Cardiac fibroblast (primary cell): ENCODE measurements at regions not wholly inside any gene's neighbourhood (a gene's known extent, or its start where the extent isn't known, plus 50 kb on each side); places are given as distances from the start of the nearest gene placed in this dataset.
A peak's percentile ranks its signal among the peaks of the same experiment; 100 is the strongest.

Experiments used
- DNase-seq, 2 donors: peaks; one replicate each; pipeline versions ENCODE4 v3.0.0 to v3.0.0-alpha.2; 2010; ENCODE audit warnings: low read depth in 2 of 2
- H3K4me3 ChIP-seq, 2 donors: replicated peaks in 1 of 2; 1 replicate in 1 of 2; 2 replicates in 1 of 2; pipeline ENCODE4 v1.5.1; 2011; ENCODE audit warnings: low read depth in 2 of 2, low read length in 2 of 2, mild to moderate bottlenecking in 2 of 2, moderate library complexity in 1 of 2
- TF ChIP-seq, protein P1 (sequence below): IDR thresholded peaks from one replicate; pipeline ENCODE4 v1.5.1; 2011; ENCODE audit warnings: low read depth, mild to moderate bottlenecking, low read length, inconsistent platforms

DNA sequence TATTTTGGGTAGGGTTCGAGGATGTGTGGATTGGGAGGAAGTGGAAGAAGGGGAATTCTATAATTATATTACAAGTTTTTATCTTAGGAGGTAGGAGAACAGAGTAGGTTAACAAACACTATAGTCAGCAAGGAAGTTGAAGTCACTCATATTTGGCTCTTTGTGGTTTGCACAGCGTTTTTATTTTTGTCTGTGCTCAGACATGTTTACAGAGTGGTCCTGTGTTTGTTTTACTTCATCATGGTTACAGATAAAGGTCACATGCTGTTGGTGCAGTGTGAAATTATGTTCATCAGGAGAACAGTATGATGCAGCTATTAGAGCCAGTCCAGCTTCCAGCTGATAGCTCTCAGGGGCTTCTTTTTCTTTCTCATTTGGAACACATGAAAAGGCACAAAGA is 299.9 kb upstream of the SFRP2 start:
- TF ChIP-seq, protein P1, sequence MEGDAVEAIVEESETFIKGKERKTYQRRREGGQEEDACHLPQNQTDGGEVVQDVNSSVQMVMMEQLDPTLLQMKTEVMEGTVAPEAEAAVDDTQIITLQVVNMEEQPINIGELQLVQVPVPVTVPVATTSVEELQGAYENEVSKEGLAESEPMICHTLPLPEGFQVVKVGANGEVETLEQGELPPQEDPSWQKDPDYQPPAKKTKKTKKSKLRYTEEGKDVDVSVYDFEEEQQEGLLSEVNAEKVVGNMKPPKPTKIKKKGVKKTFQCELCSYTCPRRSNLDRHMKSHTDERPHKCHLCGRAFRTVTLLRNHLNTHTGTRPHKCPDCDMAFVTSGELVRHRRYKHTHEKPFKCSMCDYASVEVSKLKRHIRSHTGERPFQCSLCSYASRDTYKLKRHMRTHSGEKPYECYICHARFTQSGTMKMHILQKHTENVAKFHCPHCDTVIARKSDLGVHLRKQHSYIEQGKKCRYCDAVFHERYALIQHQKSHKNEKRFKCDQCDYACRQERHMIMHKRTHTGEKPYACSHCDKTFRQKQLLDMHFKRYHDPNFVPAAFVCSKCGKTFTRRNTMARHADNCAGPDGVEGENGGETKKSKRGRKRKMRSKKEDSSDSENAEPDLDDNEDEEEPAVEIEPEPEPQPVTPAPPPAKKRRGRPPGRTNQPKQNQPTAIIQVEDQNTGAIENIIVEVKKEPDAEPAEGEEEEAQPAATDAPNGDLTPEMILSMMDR: no peak
- peak; percentile 2 to 36 for DNase-seq
- H3K4me3 ChIP-seq: no peak overlapping the region

DNA sequence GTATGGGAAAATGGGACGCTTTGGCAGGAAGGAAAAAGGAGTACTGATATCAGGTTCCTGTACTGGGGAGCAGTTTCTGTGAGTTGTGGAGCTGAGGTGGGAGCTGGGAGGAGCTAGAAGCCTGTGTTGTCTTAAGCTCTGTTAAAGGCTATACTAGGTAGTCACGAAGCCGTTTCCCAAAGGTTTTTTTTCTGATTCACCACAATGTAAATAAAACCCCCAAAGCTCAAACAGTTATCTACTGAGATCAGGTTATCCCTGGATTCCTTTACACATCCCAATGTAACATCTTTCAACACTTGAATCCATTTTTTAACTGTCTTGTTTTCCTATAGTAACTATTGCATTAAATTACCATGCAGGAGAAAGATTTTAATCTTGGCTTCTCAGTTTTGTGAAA is 297.4 kb upstream of the SFRP2 start:
- TF ChIP-seq, protein P1: no peak
- peak in 1 of 2 donors; percentile 30 for DNase-seq

GRCh38 chr4:154084864-154085263 is 296.0 kb upstream of the SFRP2 start:
- H3K4me3 ChIP-seq: no peak overlapping the region
- peak in 1 of 2 donors; percentile 45 for DNase-seq
- TF ChIP-seq, protein P1: no peak

More for the DNA sequence above, 297.4 kb upstream of the SFRP2 start:
- no peak overlapping the region for H3K4me3 ChIP-seq

- DNase-seq: peak; percentile 3 to 40
- no peak overlapping the region for H3K4me3 ChIP-seq
- TF ChIP-seq, protein P1: peak; percentile 42
These were observed 294.1 kb upstream of the SFRP2 start for GRCh38 chr4:154082760-154083535.

DNA sequence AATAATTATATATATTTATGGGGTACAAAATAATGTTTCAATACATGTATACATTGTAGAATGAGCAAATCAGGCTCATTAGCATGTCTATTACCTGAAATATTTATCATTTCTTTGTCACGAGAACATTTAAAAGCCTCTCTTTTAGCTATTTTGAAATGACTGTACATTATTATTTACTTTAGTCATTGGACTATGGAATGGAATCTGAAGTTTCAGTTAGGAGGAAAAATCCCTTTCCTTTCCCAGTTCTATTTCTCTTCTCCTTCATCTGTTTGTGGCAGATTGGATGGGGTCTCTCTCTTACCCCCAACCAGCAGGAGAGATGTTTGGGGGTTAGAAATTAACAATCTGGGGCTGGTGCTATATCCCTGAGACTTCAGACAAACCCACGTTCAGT is 292.5 kb upstream of the SFRP2 start:
- no peak overlapping the region for H3K4me3 ChIP-seq
- TF ChIP-seq, protein P1: no peak
- DNase-seq: no peak

- no peak overlapping the region for H3K4me3 ChIP-seq
- DNase-seq: no peak
- TF ChIP-seq, protein P1: no peak
These were observed 289.8 kb upstream of the SFRP2 start for GRCh38 chr4:154078504-154079350.
